GM13977 (cell line): ENCODE measurements at regions not wholly inside any gene's neighbourhood (a gene's known extent, or its start where the extent isn't known, plus 50 kb on each side); places are given as distances from the start of the nearest gene placed in this dataset.

Experiments used
- DNase-seq: peaks from one replicate; pipeline ENCODE4 v3.0.0; 2012; ENCODE audit warnings: low spot score
- CTCF ChIP-seq: IDR thresholded peaks from 2 replicates; pipeline ENCODE4 v1.5.1; 2012; ENCODE audit warnings: mild to moderate bottlenecking, control low read depth; ENCODE audit not compliant: insufficient read depth; ENCODE audit errors: extremely low read depth, missing control alignments
- in situ Hi-C: fragments of 300-500 bp; cut with MboI; formaldehyde crosslinking; loops from one replicate; pipeline ENCODE4 v1.12.0; 2022; ENCODE audit warnings: low sequenced_read_pairs, low pct_unique_long_range_greater_than_20kb, mixed read lengths, inconsistent platforms; ENCODE audit not compliant: unreplicated experiment

- TF ChIP-seq CTCF, result no peak
- in situ Hi-C loops, result no loop called here
- DNase-seq, result no peak
These were observed 80.9 kb upstream of the ADAMTS5 start for GRCh38 chr21:27047658-27048314.

GRCh38 chr21:27047283-27047657 lies 80.4 kb upstream of the ADAMTS5 start:
- no peak for DNase-seq
- in situ Hi-C loops, result no loop called here

GRCh38 chr21:27045281-27045985 lies 78.5 kb upstream of the ADAMTS5 start:
- in situ Hi-C loops, result no loop called here
- TF ChIP-seq CTCF, result no peak
- DNase-seq, result no peak

More at GRCh38 chr21:27047283-27047657, 80.4 kb upstream of the ADAMTS5 start:
- TF ChIP-seq CTCF, result no peak

- in situ Hi-C loops, result no loop called here
- DNase-seq, result no peak
- TF ChIP-seq CTCF, result no peak
These were observed 76.5 kb upstream of the ADAMTS5 start for GRCh38 chr21:27043377-27043776.

GRCh38 chr21:27040738-27041469 lies 74.0 kb upstream of the ADAMTS5 start:
- in situ Hi-C loops, result no loop called here
- no peak for DNase-seq
- no peak for TF ChIP-seq CTCF

- in situ Hi-C loops, result no loop called here
- no peak for TF ChIP-seq CTCF
- DNase-seq, result no peak
These were observed 69.9 kb upstream of the ADAMTS5 start for GRCh38 chr21:27036736-27037301.
